ENCODE measurements at regions not wholly inside any gene's neighbourhood (a gene's known extent, or its start where the extent isn't known, plus 50 kb on each side); places are given as distances from the start of the nearest gene placed in this dataset.
"Not testable (repeated sequence)": the region's sequence is repeated elsewhere in the genome, so short reads cannot be mapped to it uniquely, and the experiment has no call there.

- no peak for DNase-seq
Measured at GRCh38 chr13:81888855-81889254, 1547.9 kb upstream of the SPRY2 start.

GRCh38 chr13:81874681-81875661 lies 1534.0 kb upstream of the SPRY2 start:
- DNase-seq, result no peak

- DNase-seq, result no peak
Measured at GRCh38 chr13:81874253-81874652, 1533.3 kb upstream of the SPRY2 start.

GRCh38 chr13:81872581-81872980 lies 1531.7 kb upstream of the SPRY2 start:
- peak; percentile 25 for DNase-seq

- not testable (repeated sequence) for DNase-seq
Measured at GRCh38 chr13:81871751-81872325, 1530.9 kb upstream of the SPRY2 start.

- no peak for DNase-seq
Measured at GRCh38 chr13:81848291-81848690, 1507.4 kb upstream of the SPRY2 start.

GRCh38 chr13:81846771-81847170 lies 1505.8 kb upstream of the SPRY2 start:
- DNase-seq, result no peak

GRCh38 chr13:81821259-81821658 lies 1480.3 kb upstream of the SPRY2 start:
- no peak for DNase-seq

- DNase-seq, result no peak
Measured at GRCh38 chr13:81800433-81800832, 1459.5 kb upstream of the SPRY2 start.

GRCh38 chr13:81795710-81796109 lies 1454.8 kb upstream of the SPRY2 start:
- no peak for DNase-seq

GRCh38 chr13:81791641-81792040 lies 1450.7 kb upstream of the SPRY2 start:
- no peak for DNase-seq

- DNase-seq, result no peak
Measured at GRCh38 chr13:81781471-81781870, 1440.5 kb upstream of the SPRY2 start.

GRCh38 chr13:81779876-81780275 lies 1439.0 kb upstream of the SPRY2 start:
- no peak for DNase-seq

GRCh38 chr13:81778350-81778749 lies 1437.4 kb upstream of the SPRY2 start:
- DNase-seq, result no peak

- no peak for DNase-seq
Measured at GRCh38 chr13:81773263-81773662, 1432.3 kb upstream of the SPRY2 start.

GRCh38 chr13:81771951-81772350 lies 1431.0 kb upstream of the SPRY2 start:
- no peak for DNase-seq

GRCh38 chr13:81770868-81771505 lies 1430.1 kb upstream of the SPRY2 start:
- no peak for DNase-seq

GRCh38 chr13:81762449-81762848 lies 1421.5 kb upstream of the SPRY2 start:
- DNase-seq, result no peak

GRCh38 chr13:81760316-81760715 lies 1419.4 kb upstream of the SPRY2 start:
- DNase-seq, result no peak

- no peak for DNase-seq
Measured at GRCh38 chr13:81757348-81757970, 1416.5 kb upstream of the SPRY2 start.

GRCh38 chr13:81745391-81745790 lies 1404.5 kb upstream of the SPRY2 start:
- peak; percentile 54 for DNase-seq

- no peak for DNase-seq
Measured at GRCh38 chr13:81738364-81738763, 1397.4 kb upstream of the SPRY2 start.

- no peak for DNase-seq
Measured at GRCh38 chr13:81726037-81726726, 1385.3 kb upstream of the SPRY2 start.
